ENCODE measurements at regions not wholly inside any gene's neighbourhood (a gene's known extent, or its start where the extent isn't known, plus 50 kb on each side); places are given as distances from the start of the nearest gene placed in this dataset. TPM values are rescaled to one million over a fixed set of nuclear protein-coding genes. Genes with fewer than 3 reads are reported as not detected.

DNA sequence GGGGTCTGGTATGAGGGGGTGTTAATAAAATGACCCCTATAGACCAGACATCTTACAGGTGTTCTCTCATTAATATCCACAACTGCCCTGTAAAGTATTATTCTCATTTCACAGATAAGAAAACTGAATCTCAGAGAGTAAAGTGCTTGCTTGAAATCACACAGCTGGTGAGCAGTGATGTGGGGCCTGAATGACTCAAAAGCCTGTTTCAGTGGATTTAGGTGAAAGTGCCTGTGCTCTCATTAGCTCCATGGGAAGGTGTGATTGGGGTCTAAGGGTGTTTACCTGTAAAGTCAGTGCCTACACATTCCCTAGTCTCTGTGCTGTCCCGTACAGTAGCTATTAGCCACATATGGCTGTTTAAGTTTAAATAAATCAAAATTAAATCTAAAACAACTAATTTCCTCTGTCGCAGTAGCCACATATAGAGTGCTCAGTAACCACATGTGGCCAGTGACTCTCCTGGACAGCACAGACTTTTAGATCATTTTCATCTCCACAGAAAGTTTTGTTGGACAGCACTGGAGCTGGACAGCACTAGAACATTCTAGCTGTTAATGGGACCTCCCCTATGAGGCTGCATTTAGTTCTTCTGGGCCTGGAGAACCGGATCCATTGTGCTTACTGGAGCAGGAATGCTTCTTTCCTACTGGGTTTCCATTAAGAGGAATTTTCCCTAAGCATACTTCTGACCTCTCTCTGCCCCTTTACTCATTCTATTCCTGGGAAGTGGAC is 52.5 kb upstream of the SEMA6A start:
- TF ChIP-seq POLR2AphosphoS5 (IDR thresholded peaks at IDR 0.05; ENCODE audit: insufficient read depth in 1 of 2, low read depth in 1 of 2) = no peak
- TF ChIP-seq, protein P1, sequence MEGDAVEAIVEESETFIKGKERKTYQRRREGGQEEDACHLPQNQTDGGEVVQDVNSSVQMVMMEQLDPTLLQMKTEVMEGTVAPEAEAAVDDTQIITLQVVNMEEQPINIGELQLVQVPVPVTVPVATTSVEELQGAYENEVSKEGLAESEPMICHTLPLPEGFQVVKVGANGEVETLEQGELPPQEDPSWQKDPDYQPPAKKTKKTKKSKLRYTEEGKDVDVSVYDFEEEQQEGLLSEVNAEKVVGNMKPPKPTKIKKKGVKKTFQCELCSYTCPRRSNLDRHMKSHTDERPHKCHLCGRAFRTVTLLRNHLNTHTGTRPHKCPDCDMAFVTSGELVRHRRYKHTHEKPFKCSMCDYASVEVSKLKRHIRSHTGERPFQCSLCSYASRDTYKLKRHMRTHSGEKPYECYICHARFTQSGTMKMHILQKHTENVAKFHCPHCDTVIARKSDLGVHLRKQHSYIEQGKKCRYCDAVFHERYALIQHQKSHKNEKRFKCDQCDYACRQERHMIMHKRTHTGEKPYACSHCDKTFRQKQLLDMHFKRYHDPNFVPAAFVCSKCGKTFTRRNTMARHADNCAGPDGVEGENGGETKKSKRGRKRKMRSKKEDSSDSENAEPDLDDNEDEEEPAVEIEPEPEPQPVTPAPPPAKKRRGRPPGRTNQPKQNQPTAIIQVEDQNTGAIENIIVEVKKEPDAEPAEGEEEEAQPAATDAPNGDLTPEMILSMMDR (IDR thresholded peaks at IDR 0.05) = no peak
- no peak for TF ChIP-seq POLR2A (IDR thresholded peaks at IDR 0.05)
- H3K36me3 ChIP-seq = no peaks in the 10 kb centered on the region
- H3K27me3 ChIP-seq = no peaks in the 10 kb centered on the region
- H3K27ac ChIP-seq = peak overlapping the region; percentile 80
- no peaks in the 10 kb centered on the region for H3K9me3 ChIP-seq
- no peak for DNase-seq (ENCODE audit: extremely low spot score in 2 of 2)
- H3K4me3 ChIP-seq = no peak overlapping the region
- peaks cover 18% of the 10 kb centered on the region for H3K4me1 ChIP-seq
- intact Hi-C loops (cut with DNase I) = no loop called here

DNA sequence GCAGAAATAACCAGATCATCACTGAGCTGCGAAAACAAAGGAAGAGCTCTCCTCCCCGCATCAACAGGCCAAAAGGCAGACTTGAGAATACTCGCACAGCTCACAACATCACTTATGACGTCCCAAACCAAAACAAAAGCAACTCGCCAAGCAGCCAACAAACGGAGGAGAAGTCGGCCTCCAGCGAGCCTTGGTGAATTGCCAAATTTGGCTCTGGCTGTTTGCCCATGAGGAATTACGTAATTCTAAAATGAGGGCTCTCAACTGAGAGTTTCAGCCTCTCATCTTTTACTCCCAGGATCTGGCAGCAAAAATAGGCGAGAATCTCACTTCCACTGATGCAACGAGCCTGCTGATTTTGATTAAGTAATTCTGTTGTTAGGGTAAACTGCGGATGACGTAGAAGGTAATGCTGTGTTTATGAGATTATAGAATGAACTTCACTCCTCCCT is 51.7 kb upstream of the SEMA6A start:
- Histone ChIP-seq H3K27ac (peak overlapping the region; percentile 80), H3K27me3 (no peaks in the 10 kb centered on the region), H3K4me3 (no peak overlapping the region), H3K36me3 (no peaks in the 10 kb centered on the region), H3K4me1 (peaks cover 18% of the 10 kb centered on the region), H3K9me3 (no peaks in the 10 kb centered on the region)
- intact Hi-C loops (cut with DNase I) = no loop called here
- DNase-seq (ENCODE audit: extremely low spot score in 2 of 2) = peak in 1 of 2 donors; percentile 95
- no peak for TF ChIP-seq POLR2A (IDR thresholded peaks at IDR 0.05)
- peak; percentile 23 to 79 for TF ChIP-seq POLR2AphosphoS5 (IDR thresholded peaks at IDR 0.05; ENCODE audit: insufficient read depth in 1 of 2, low read depth in 1 of 2)

Small RNA genes lying in the stretch of these regions (small RNA-seq; reads per million reads assigned to genes)
- not detected for gene AC093534.1
- gene RNU7-34P = not detected

Data from vagina (tissue), 2 donors.